ENCODE measurements at regions not wholly inside any gene's neighbourhood (a gene's known extent, or its start where the extent isn't known, plus 50 kb on each side); places are given as distances from the start of the nearest gene placed in this dataset. TPM values are rescaled to one million over a fixed set of nuclear protein-coding genes. Genes with fewer than 3 reads are reported as not detected.

DNA sequence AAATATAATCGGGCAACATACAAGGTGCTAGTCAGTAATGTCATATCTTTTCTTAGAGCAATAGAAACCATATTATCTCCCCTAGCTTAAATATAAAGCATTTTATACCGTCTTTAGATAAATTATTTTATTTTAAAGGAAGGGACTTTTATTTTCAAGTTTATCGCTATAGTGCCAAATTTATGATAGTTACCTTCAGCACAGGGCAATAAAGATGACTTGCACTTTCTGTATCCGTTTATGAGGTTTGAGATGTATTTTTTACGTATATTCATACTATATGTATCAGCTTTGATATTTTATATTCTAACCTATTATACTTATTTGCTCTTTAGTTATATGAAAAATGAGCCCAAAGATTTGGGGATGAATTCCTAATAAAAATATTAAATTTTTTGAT is 61.6 kb upstream of the CARD18 start:
- DNase-seq (ENCODE audit: low read depth): no peak
- TF ChIP-seq, protein P1, sequence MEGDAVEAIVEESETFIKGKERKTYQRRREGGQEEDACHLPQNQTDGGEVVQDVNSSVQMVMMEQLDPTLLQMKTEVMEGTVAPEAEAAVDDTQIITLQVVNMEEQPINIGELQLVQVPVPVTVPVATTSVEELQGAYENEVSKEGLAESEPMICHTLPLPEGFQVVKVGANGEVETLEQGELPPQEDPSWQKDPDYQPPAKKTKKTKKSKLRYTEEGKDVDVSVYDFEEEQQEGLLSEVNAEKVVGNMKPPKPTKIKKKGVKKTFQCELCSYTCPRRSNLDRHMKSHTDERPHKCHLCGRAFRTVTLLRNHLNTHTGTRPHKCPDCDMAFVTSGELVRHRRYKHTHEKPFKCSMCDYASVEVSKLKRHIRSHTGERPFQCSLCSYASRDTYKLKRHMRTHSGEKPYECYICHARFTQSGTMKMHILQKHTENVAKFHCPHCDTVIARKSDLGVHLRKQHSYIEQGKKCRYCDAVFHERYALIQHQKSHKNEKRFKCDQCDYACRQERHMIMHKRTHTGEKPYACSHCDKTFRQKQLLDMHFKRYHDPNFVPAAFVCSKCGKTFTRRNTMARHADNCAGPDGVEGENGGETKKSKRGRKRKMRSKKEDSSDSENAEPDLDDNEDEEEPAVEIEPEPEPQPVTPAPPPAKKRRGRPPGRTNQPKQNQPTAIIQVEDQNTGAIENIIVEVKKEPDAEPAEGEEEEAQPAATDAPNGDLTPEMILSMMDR (IDR thresholded peaks at IDR 0.05; ENCODE audit: insufficient read depth, low read depth, low read length): no peak
- ChIA-PET POLR2A (no interaction called here), CTCF (no interaction called here)
- no peaks in the 10 kb centered on the region for H3K27me3 ChIP-seq (ENCODE audit: control insufficient read depth, insufficient read depth, low read length)
- H3K4me3 ChIP-seq (ENCODE audit: low read depth, low read length): no peak overlapping the region
- H3K36me3 ChIP-seq (ENCODE audit: control insufficient read depth, insufficient read depth, low read length): no peaks in the 10 kb centered on the region

DNA sequence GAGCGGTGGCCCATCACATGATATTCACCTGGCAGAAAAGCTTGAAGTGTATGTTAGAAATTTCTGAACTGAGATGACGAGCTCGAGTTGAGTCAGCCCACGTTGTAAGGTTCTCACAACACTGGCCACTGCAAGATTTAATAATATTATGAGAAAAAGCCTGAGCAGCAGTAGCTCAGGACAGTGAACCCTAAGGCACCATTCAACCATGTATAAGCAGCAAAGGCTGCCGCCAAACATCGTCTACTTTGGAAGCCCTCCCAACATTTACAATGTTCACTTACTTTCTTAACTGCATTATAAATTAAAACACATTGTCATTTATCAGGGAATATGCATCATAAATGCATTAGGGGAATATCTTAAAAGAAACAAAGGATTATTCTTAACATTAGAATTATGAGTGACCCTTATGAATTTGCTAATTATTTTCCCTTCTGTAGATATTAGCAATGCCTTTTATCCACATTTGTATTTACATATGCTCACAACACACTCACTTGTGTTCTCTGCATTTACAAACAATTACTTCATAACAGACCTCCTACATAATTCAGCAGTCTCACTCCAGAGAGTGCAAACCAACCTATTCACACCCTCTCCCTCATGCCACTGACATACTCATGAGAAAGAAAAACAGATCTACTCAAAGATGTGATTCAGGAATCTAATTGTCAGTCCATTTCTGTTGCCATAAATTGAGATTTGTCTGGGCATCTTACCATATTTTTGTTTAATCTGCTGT is 57.7 kb upstream of the CARD18 start:
- TF ChIP-seq, protein P1 (IDR thresholded peaks at IDR 0.05; ENCODE audit: insufficient read depth, low read depth, low read length): no peak
- no peaks in the 10 kb centered on the region for H3K36me3 ChIP-seq (ENCODE audit: control insufficient read depth, insufficient read depth, low read length)
- ChIA-PET POLR2A (no interaction called here), CTCF (interaction anchor here (1.1 kb wide), 1 partner anchor 14 kb away, joined by 3 read pairs; no protein-coding TSS in a partner anchor)
- H3K27me3 ChIP-seq (ENCODE audit: control insufficient read depth, insufficient read depth, low read length): no peaks in the 10 kb centered on the region
- no peak overlapping the region for H3K4me3 ChIP-seq (ENCODE audit: low read depth, low read length)
- DNase-seq (ENCODE audit: low read depth): no peak

DNA sequence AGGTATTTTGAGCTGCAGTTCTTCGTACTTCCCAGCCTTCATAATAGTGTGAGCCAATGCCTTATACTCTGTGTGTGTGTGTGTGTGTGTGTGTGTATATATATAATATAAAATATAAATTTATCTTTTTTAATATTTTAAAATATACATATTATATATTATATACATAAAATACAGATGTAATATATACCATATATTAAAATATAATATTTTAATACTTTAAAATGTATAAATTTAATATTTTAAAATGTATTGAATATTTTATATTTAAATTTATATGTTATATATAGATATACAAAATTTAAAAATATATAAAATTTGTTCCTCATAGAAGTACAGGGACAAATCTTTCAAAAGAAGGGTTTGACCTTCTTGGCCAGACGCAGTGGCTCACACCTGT is 53.7 kb upstream of the CARD18 start:
- TF ChIP-seq, protein P1 (IDR thresholded peaks at IDR 0.05; ENCODE audit: insufficient read depth, low read depth, low read length): no peak
- Histone ChIP-seq H3K27me3 (ENCODE audit: control insufficient read depth, insufficient read depth, low read length) (no peaks in the 10 kb centered on the region), H3K4me3 (ENCODE audit: low read depth, low read length) (no peak overlapping the region), H3K36me3 (ENCODE audit: control insufficient read depth, insufficient read depth, low read length) (no peaks in the 10 kb centered on the region)
- DNase-seq (ENCODE audit: low read depth): no peak
- POLR2A ChIA-PET: no interaction called here
- CTCF ChIA-PET: no interaction called here

DNA sequence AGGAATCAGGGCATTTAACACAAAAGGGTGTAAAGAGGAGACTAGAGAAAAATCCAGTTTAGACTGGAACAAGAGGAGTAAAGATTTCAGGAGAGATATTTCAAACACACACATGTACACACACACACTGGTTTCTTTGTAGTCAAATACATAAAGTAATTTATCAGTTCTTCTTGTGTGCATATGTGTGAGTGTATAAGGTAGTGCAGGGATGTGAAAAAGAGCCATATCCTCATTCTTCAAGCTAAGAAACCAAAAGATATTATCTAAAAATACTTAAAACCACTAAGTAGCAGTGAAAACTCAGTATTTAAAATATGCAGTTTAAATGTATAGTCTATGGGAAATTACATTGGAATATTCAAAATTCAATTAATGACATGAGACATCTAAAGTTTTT is 52.5 kb upstream of the CARD18 start:
- POLR2A ChIA-PET: no interaction called here
- H3K36me3 ChIP-seq (ENCODE audit: control insufficient read depth, insufficient read depth, low read length): no peaks in the 10 kb centered on the region

DNA sequence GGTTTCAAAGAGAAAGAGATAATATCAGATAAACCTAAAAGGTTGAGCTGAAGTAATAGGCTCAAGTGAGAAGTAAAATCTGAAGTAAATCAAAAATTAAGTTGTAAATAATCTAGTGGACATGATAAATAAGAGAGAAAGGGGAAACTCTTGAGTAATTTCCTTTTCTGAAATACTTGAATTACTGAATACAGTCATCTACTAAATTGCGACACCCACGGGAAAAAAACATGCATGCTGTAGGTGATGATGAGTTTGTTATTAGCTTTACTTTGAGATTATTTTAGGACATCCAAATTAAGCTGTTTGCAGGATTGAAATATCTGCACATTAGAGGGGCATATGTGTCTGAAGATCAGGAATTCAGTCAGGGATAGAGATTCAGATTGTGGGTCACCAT is 50.0 kb upstream of the CARD18 start:
- no peaks in the 10 kb centered on the region for H3K36me3 ChIP-seq (ENCODE audit: control insufficient read depth, insufficient read depth, low read length)
- ChIA-PET CTCF (no interaction called here), POLR2A (interaction anchor here (1.0 kb wide), 1 partner anchor 9 kb away, joined by 3 read pairs; no protein-coding TSS in a partner anchor)
- H3K27me3 ChIP-seq (ENCODE audit: control insufficient read depth, insufficient read depth, low read length): no peaks in the 10 kb centered on the region
- no peak overlapping the region for H3K4me3 ChIP-seq (ENCODE audit: low read depth, low read length)
- TF ChIP-seq, protein P1 (IDR thresholded peaks at IDR 0.05; ENCODE audit: insufficient read depth, low read depth, low read length): no peak
- no peak for DNase-seq (ENCODE audit: low read depth)

More for the DNA sequence above, 52.5 kb upstream of the CARD18 start:
- TF ChIP-seq, protein P1 (IDR thresholded peaks at IDR 0.05; ENCODE audit: insufficient read depth, low read depth, low read length): no peak
- Histone ChIP-seq H3K4me3 (ENCODE audit: low read depth, low read length) (no peak overlapping the region), H3K27me3 (ENCODE audit: control insufficient read depth, insufficient read depth, low read length) (no peaks in the 10 kb centered on the region)
- no peak for DNase-seq (ENCODE audit: low read depth)
- CTCF ChIA-PET: no interaction called here

Small RNA genes lying in the stretch of these regions (small RNA-seq; reads per million reads assigned to genes)
- gene AP003181.1 (ENCODE audit: insufficient read length, low read depth, low replicate concordance): not detected
- gene RF00017 (ENCODE audit: insufficient read length, low read depth, low replicate concordance): not detected

All from BJ (cell line).